HEK293 (cell line): ENCODE measurements at regions not wholly inside any gene's neighbourhood (a gene's known extent, or its start where the extent isn't known, plus 50 kb on each side); places are given as distances from the start of the nearest gene placed in this dataset.

Experiments
- CTCF ChIA-PET: fragments of 350-600 bp; formaldehyde crosslinking; extraction: SDS; loops from one replicate; lab custom pipeline; 2021; ENCODE audit warnings: antibody characterized with exemption; lab: Yijun Ruan, JAX
- POLR2A ChIA-PET: fragments of 300-600 bp; formaldehyde crosslinking; extraction: SDS; loops from one replicate; lab custom pipeline; 2020; ENCODE audit warnings: antibody characterized with exemption, inconsistent platforms; lab: Yijun Ruan, JAX
- H3K27ac ChIP-seq: fragments of 200-500 bp; sonication (Bioruptor generic); 2 replicates; pipeline ENCODE4 v1.5.1; 2014; ENCODE audit warnings: low read depth, low read length, control low read depth, inconsistent platforms; ENCODE audit errors: extremely low read depth
- H3K36me3 ChIP-seq, 2 experiments: fragments of 200-500 bp in 1 of 2; sonication (Bioruptor generic) in 1 of 2; 1 replicate in 1 of 2; 2 replicates in 1 of 2; pipeline ENCODE4 v1.5.1; 2014 to 2017; ENCODE audit warnings: inconsistent platforms in 2 of 2, low read length in 2 of 2; ENCODE audit not compliant: control insufficient read depth in 2 of 2, insufficient read depth in 1 of 2
- H3K4me1 ChIP-seq: fragments of 200-500 bp; sonication (Bioruptor generic); 2 replicates; pipeline ENCODE4 v1.5.1; 2014; ENCODE audit warnings: mild to moderate bottlenecking, low read length, inconsistent platforms; ENCODE audit not compliant: control insufficient read depth, insufficient read depth
- H3K4me3 ChIP-seq: 2 replicates; pipeline ENCODE4 v1.5.1; 2011; ENCODE audit warnings: low read depth, mild to moderate bottlenecking, control low read depth, low read length, moderate library complexity
- H3K9me3 ChIP-seq: fragments of 200-500 bp; sonication (Bioruptor generic); 2 replicates; pipeline ENCODE4 v1.5.1; 2014; ENCODE audit warnings: low read depth, low read length, inconsistent platforms; ENCODE audit not compliant: control insufficient read depth, insufficient read depth
- BCL11B ChIP-seq: fragments of 450-650 bp; formaldehyde crosslinking; IDR thresholded peaks from 2 replicates; pipeline ENCODE4 v1.5.1; 2016; ENCODE audit warnings: low read depth, missing biosample characterization, missing genetic modification characterization
- MEIS1 ChIP-seq: sonication (generic); formaldehyde crosslinking; IDR thresholded peaks from 2 replicates; pipeline ENCODE4 v1.8.1; 2022; ENCODE audit warnings: missing genetic modification reagents, mild to moderate bottlenecking, borderline replicate concordance
- OSR2 ChIP-seq: fragments of 450-650 bp; formaldehyde crosslinking; IDR thresholded peaks from 2 replicates; pipeline ENCODE4 v1.5.1; 2016; ENCODE audit warnings: missing biosample characterization, missing genetic modification characterization
- SCRT2 ChIP-seq: fragments of 450-650 bp; formaldehyde crosslinking; IDR thresholded peaks from 2 replicates; pipeline ENCODE4 v1.5.1; 2016; ENCODE audit warnings: missing biosample characterization, missing genetic modification characterization
- ZBTB1 ChIP-seq: fragments of 450-650 bp; formaldehyde crosslinking; IDR thresholded peaks from 2 replicates; pipeline ENCODE4 v1.5.1; 2016; ENCODE audit warnings: missing biosample characterization, missing genetic modification characterization
- ZBTB7A ChIP-seq: fragments of 450-650 bp; formaldehyde crosslinking; IDR thresholded peaks from 2 replicates; pipeline ENCODE4 v1.5.1; 2016; ENCODE audit warnings: low read depth, missing biosample characterization, missing genetic modification characterization
- ZNF148 ChIP-seq: fragments of 450-650 bp; formaldehyde crosslinking; IDR thresholded peaks from 2 replicates; pipeline ENCODE4 v1.5.0; 2017; ENCODE audit warnings: missing biosample characterization, missing genetic modification characterization, borderline replicate concordance
- ZNF174 ChIP-seq: fragments of 450-650 bp; formaldehyde crosslinking; IDR thresholded peaks from 2 replicates; pipeline ENCODE4 v1.5.0; 2017; ENCODE audit warnings: missing biosample characterization, mild to moderate bottlenecking, missing genetic modification characterization
- ZNF2 ChIP-seq: fragments of 450-650 bp; formaldehyde crosslinking; IDR thresholded peaks from 2 replicates; pipeline ENCODE4 v1.5.1; 2016; ENCODE audit warnings: missing biosample characterization, missing genetic modification characterization
- ZNF26 ChIP-seq: fragments of 450-650 bp; formaldehyde crosslinking; IDR thresholded peaks from 2 replicates; pipeline ENCODE4 v1.5.1; 2016; ENCODE audit warnings: missing biosample characterization, missing genetic modification characterization
- ZNF324 ChIP-seq: fragments of 450-650 bp; formaldehyde crosslinking; IDR thresholded peaks from 2 replicates; pipeline ENCODE4 v1.5.1; 2016; ENCODE audit warnings: missing biosample characterization, missing genetic modification characterization
- ZNF350 ChIP-seq: fragments of 450-650 bp; formaldehyde crosslinking; IDR thresholded peaks from 2 replicates; pipeline ENCODE4 v1.5.0; 2017; ENCODE audit warnings: missing biosample characterization, mild to moderate bottlenecking, missing genetic modification characterization
- ZNF362 ChIP-seq: fragments of 450-650 bp; formaldehyde crosslinking; IDR thresholded peaks from 2 replicates; pipeline ENCODE4 v1.5.1; 2016; ENCODE audit warnings: missing biosample characterization, missing genetic modification characterization
- ZNF398 ChIP-seq: fragments of 450-650 bp; formaldehyde crosslinking; IDR thresholded peaks from 2 replicates; pipeline ENCODE4 v1.5.1; 2017; ENCODE audit warnings: missing biosample characterization, missing genetic modification characterization
- ZNF514 ChIP-seq: fragments of 450-650 bp; formaldehyde crosslinking; IDR thresholded peaks from 2 replicates; pipeline ENCODE4 v1.5.1; 2016; ENCODE audit warnings: missing biosample characterization, missing genetic modification characterization
- ZNF529 ChIP-seq: fragments of 450-650 bp; formaldehyde crosslinking; IDR thresholded peaks from 2 replicates; pipeline ENCODE4 v1.5.1; 2017; ENCODE audit warnings: missing genetic modification characterization, missing biosample characterization; ENCODE audit not compliant: insufficient replicate concordance
- ZNF549 ChIP-seq: fragments of 450-650 bp; IDR thresholded peaks from 2 replicates; pipeline ENCODE4 v1.5.1; 2018; ENCODE audit warnings: missing biosample characterization, missing genetic modification characterization, mild to moderate bottlenecking, inconsistent platforms, moderate library complexity
- ZNF580 ChIP-seq: fragments of 450-650 bp; formaldehyde crosslinking; IDR thresholded peaks from 2 replicates; pipeline ENCODE4 v1.5.1; 2016; ENCODE audit warnings: missing biosample characterization, missing genetic modification characterization
- ZNF791 ChIP-seq: fragments of 450-650 bp; formaldehyde crosslinking; IDR thresholded peaks from 2 replicates; pipeline ENCODE4 v1.5.1; 2016; ENCODE audit warnings: missing biosample characterization, missing genetic modification characterization

- no peak for TF ChIP-seq ZNF174 (tag by site-specific recombination)
Observed at GRCh38 chr3:14290631-14291385, 111.6 kb upstream of the SLC6A6 start (continued).

GRCh38 chr3:14295037-14295436, 107.4 kb upstream of the SLC6A6 start:
- Histone ChIP-seq H3K4me3 (no peak overlapping the region), H3K4me1 (peaks cover under 1% of the 10 kb centered on the region; the same call in 1 of the 2 replicates), H3K27ac (no peak overlapping the region), H3K36me3 (no peaks in the 10 kb centered on the region), H3K9me3 (no peaks in the 10 kb centered on the region)
- no peak for TF ChIP-seq OSR2
- no peak for TF ChIP-seq ZNF549 (tag by site-specific recombination)
- no peak for TF ChIP-seq ZNF529 (tag by site-specific recombination)
- TF ChIP-seq BCL11B (tag by site-specific recombination): no peak
- POLR2A ChIA-PET: no interaction called here
- CTCF ChIA-PET: no interaction called here

GRCh38 chr3:14295801-14296200, 106.6 kb upstream of the SLC6A6 start:
- no peaks in the 10 kb centered on the region for H3K36me3 ChIP-seq
- CTCF ChIA-PET: interaction anchor here (1.2 kb wide), 1 partner anchor 92 kb away, joined by 4 read pairs; no protein-coding TSS in a partner anchor
- no peak overlapping the region for H3K27ac ChIP-seq
- no peaks in the 10 kb centered on the region for H3K9me3 ChIP-seq
- TF ChIP-seq ZNF791 (tag by site-specific recombination): no peak
- peak; percentile 88 for TF ChIP-seq SCRT2 (tag by site-specific recombination)
- TF ChIP-seq, all 188 proteins: peak for 1
- no peak overlapping the region for H3K4me3 ChIP-seq
- H3K4me1 ChIP-seq: no peaks in the 10 kb centered on the region; the same call in 1 of the 2 replicates
- POLR2A ChIA-PET: no interaction called here

GRCh38 chr3:14297305-14297704, 105.1 kb upstream of the SLC6A6 start:
- Histone ChIP-seq H3K9me3 (no peaks in the 10 kb centered on the region), H3K4me1 (no peaks in the 10 kb centered on the region; the same call in 1 of the 2 replicates), H3K36me3 (no peaks in the 10 kb centered on the region), H3K4me3 (no peak overlapping the region), H3K27ac (no peak overlapping the region)
- CTCF ChIA-PET: no interaction called here
- TF ChIP-seq ZBTB7A (no peak), ZNF398 (no peak)
- POLR2A ChIA-PET: no interaction called here

- Histone ChIP-seq H3K4me1 (no peaks in the 10 kb centered on the region; the same call in 1 of the 2 replicates), H3K4me3 (no peak overlapping the region), H3K36me3 (no peaks in the 10 kb centered on the region), H3K27ac (no peak overlapping the region), H3K9me3 (no peaks in the 10 kb centered on the region)
- CTCF ChIA-PET: no interaction called here
- POLR2A ChIA-PET: no interaction called here
- TF ChIP-seq ZNF148: no peak
- no peak for TF ChIP-seq ZBTB1 (tag by site-specific recombination)
- TF ChIP-seq ZNF514 (tag by site-specific recombination): no peak
- no peak for TF ChIP-seq ZNF350
- TF ChIP-seq ZNF324 (tag by site-specific recombination): no peak
- TF ChIP-seq ZNF2: no peak
- TF ChIP-seq ZNF580: no peak
- no peak for TF ChIP-seq ZNF26 (tag by site-specific recombination)
- no peak for TF ChIP-seq MEIS1 (CRISPR knock-in tag)
- TF ChIP-seq ZNF362 (tag by site-specific recombination): no peak
Observed at GRCh38 chr3:14297784-14298236, 104.6 kb upstream of the SLC6A6 start.
